OCI-LY7 (cell line): ENCODE measurements at regions not wholly inside any gene's neighbourhood (a gene's known extent, or its start where the extent isn't known, plus 50 kb on each side); places are given as distances from the start of the nearest gene placed in this dataset.

Experiments
- EZH2phosphoT487 ChIP-seq: fragments of 200-600 bp; sonication (generic); IDR thresholded peaks from 2 replicates; pipeline ENCODE4 v1.6.1; 2018; ENCODE audit warnings: low read depth, borderline replicate concordance, mild to moderate bottlenecking, mixed run types, antibody characterized with exemption, low read length, moderate library complexity, mixed read lengths
- TF ChIP-seq, protein P1 (sequence below): fragments of 200-600 bp; sonication (generic); conservative IDR thresholded peaks from 2 replicates; pipeline ENCODE4 v1.5.1; 2014; ENCODE audit warnings: mild to moderate bottlenecking, antibody characterized with exemption, low read length, moderate library complexity, mixed read lengths

DNA sequence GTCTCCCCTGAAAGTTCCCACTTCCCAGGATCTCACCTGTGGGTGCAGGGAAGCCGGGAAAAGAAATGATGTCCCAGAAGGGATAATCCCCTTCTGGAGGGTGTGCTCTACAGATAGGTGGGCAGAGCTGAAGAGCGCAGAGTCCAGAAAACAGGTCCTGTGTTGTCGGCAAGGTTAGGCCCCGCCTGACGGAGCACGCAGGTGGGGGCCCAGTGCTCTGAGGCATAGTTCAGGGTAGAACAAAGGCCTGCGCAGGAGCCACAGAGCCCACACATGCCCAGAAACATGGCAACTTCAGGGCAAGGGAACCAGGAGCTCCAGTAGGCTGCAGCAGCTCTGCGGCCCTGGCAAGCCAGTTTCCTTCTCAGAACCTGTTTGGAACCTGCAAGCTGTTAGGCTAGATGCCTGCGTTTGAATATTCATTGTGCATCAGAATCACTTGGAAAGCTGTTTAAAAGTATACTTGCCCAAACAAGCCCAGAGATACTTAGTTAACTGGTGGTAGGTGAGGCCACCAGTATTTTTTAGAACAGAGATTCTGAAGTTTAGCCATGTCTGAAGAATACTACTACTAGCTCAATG, 386.6 kb downstream of the BUD13 start:
- no peak for TF ChIP-seq EZH2phosphoT487
- TF ChIP-seq, protein P1, sequence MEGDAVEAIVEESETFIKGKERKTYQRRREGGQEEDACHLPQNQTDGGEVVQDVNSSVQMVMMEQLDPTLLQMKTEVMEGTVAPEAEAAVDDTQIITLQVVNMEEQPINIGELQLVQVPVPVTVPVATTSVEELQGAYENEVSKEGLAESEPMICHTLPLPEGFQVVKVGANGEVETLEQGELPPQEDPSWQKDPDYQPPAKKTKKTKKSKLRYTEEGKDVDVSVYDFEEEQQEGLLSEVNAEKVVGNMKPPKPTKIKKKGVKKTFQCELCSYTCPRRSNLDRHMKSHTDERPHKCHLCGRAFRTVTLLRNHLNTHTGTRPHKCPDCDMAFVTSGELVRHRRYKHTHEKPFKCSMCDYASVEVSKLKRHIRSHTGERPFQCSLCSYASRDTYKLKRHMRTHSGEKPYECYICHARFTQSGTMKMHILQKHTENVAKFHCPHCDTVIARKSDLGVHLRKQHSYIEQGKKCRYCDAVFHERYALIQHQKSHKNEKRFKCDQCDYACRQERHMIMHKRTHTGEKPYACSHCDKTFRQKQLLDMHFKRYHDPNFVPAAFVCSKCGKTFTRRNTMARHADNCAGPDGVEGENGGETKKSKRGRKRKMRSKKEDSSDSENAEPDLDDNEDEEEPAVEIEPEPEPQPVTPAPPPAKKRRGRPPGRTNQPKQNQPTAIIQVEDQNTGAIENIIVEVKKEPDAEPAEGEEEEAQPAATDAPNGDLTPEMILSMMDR, result no peak
